HCT116 (cell line): ENCODE measurements at regions not wholly inside any gene's neighbourhood (a gene's known extent, or its start where the extent isn't known, plus 50 kb on each side); places are given as distances from the start of the nearest gene placed in this dataset.

Source experiments
- ATAC-seq: fragments of 200-7000 bp; cut with Tn5 transposase; 2 replicates; pipeline ENCODE4 v1.9.1; 2020; ENCODE audit warnings: mild to moderate bottlenecking, moderate library complexity
- BruUV-seq: library from RNA; stranded (reverse); fragments of 400-500 nt; replicated peaks from 2 replicates; lab custom pipeline; 2021; lab: Mats Ljungman, UMichigan
- CTCF ChIA-PET: fragments of 300-600 bp; sonication (Branson Sonifier 250); formaldehyde crosslinking; loops from one replicate; lab custom pipeline; 2021; ENCODE audit warnings: antibody characterized with exemption; lab: Charles Lee
- POLR2A ChIA-PET: fragments of 300-600, 350-600 bp; sonication (Branson Sonifier 250); formaldehyde crosslinking; loops from one replicate; lab custom pipeline; 2021; ENCODE audit warnings: antibody characterized with exemption; lab: Charles Lee
- RAD21 ChIA-PET, 2 experiments: fragments of 300-600 bp; sonication (Branson Sonifier 250); formaldehyde crosslinking; loops; one replicate each; lab custom pipeline; 2023; ENCODE audit warnings: low total read pairs in 2 of 2; ENCODE audit not compliant: uncharacterized antibody in 2 of 2, unreplicated experiment in 2 of 2, low non-redundant PET in 1 of 2; lab: Charles Lee
- DNase-seq: peaks from one replicate; pipeline ENCODE4 v3.0.0-alpha.2; 2010; ENCODE audit warnings: low read depth, low spot score
- H2AFZ ChIP-seq: fragments of 200-600 bp; shearing (Covaris generic), sonication (generic); 2 replicates; pipeline ENCODE4 v1.6.1; 2017; ENCODE audit warnings: low read depth, mixed run types, mixed read lengths, antibody characterized with exemption, low read length; ENCODE audit not compliant: poor library complexity, severe bottlenecking
- H3K27ac ChIP-seq: 2 replicates; pipeline ENCODE4 v1.5.1; 2012; ENCODE audit warnings: low read depth, low read length
- H3K27me3 ChIP-seq: fragments of 200-600 bp; sonication (generic); 2 replicates; pipeline ENCODE4 v1.6.1; 2016; ENCODE audit warnings: mixed run types, low read length, mixed read lengths; ENCODE audit not compliant: insufficient read depth
- H3K36me3 ChIP-seq, 2 experiments: fragments of 200-500 bp in 1 of 2; fragments of 200-600 bp in 1 of 2; sonication (Bioruptor generic) in 1 of 2; sonication (generic) in 1 of 2; 2 replicates each; pipeline versions ENCODE4 v1.5.1 to v1.6.1; 2014 to 2016; ENCODE audit warnings: low read length in 2 of 2, inconsistent platforms in 1 of 2, mixed read lengths in 1 of 2, mixed run types in 1 of 2; ENCODE audit not compliant: insufficient read depth in 2 of 2, control insufficient read depth in 1 of 2
- H3K4me1 ChIP-seq, 2 experiments: fragments of 200-600 bp in 1 of 2; sonication (generic) in 1 of 2; 2 replicates each; pipeline versions ENCODE4 v1.5.1 to v1.6.1; 2012 to 2017; ENCODE audit warnings: low read length in 2 of 2, inconsistent platforms in 1 of 2, mild to moderate bottlenecking in 1 of 2, mixed read lengths in 1 of 2, mixed run types in 1 of 2, moderate library complexity in 1 of 2; ENCODE audit not compliant: insufficient read depth in 2 of 2, control insufficient read depth in 1 of 2
- H3K4me2 ChIP-seq: fragments of 200-600 bp; sonication (generic); 2 replicates; pipeline ENCODE4 v1.6.1; 2017; ENCODE audit warnings: mixed run types, low read length, mixed read lengths
- H3K4me3 ChIP-seq, 2 experiments: fragments of 200-600 bp in 1 of 2; sonication (generic) in 1 of 2; replicated peaks in 1 of 2; 2 replicates each; pipeline ENCODE4 v1.5.1; 2011 to 2016; ENCODE audit warnings: low read length in 2 of 2, control low read depth in 1 of 2, low read depth in 1 of 2, mild to moderate bottlenecking in 1 of 2, mixed read lengths in 1 of 2, mixed run types in 1 of 2
- H3K79me2 ChIP-seq: fragments of 200-600 bp; sonication (generic); 2 replicates; pipeline ENCODE4 v1.6.1; 2017; ENCODE audit warnings: mild to moderate bottlenecking, mixed run types, low read length, moderate library complexity, mixed read lengths; ENCODE audit not compliant: insufficient read depth
- H3K9ac ChIP-seq: fragments of 200-600 bp; sonication (generic); 2 replicates; pipeline ENCODE4 v1.6.1; 2016; ENCODE audit warnings: low read length, mixed read lengths
- H3K9me2 ChIP-seq: fragments of 200-600 bp; sonication (generic), shearing (Covaris generic); 2 replicates; pipeline ENCODE4 v1.6.1; 2017; ENCODE audit warnings: mixed run types, mild to moderate bottlenecking, moderate library complexity; ENCODE audit not compliant: insufficient read depth
- H3K9me3 ChIP-seq, 2 experiments: fragments of 200-500 bp in 1 of 2; fragments of 200-600 bp in 1 of 2; sonication (Bioruptor generic) in 1 of 2; sonication (generic) in 1 of 2; 2 replicates each; pipeline ENCODE4 v1.6.1; 2014 to 2017; ENCODE audit warnings: low read length in 2 of 2, mixed read lengths in 2 of 2, inconsistent platforms in 1 of 2, low read depth in 1 of 2, mild to moderate bottlenecking in 1 of 2, mixed run types in 1 of 2, moderate library complexity in 1 of 2; ENCODE audit not compliant: control insufficient read depth in 1 of 2, insufficient read depth in 1 of 2
- H4K20me1 ChIP-seq: fragments of 200-600 bp; sonication (generic), shearing (Covaris generic); 2 replicates; pipeline ENCODE4 v1.6.1; 2017; ENCODE audit warnings: mixed run types, mild to moderate bottlenecking, moderate library complexity; ENCODE audit not compliant: insufficient read depth
- CBX3 ChIP-seq: IDR thresholded peaks from 2 replicates; pipeline ENCODE4 v1.6.1; 2012; ENCODE audit warnings: low read depth
- CEBPB ChIP-seq: IDR thresholded peaks from 2 replicates; pipeline ENCODE4 v1.6.1; 2012; ENCODE audit warnings: low read depth
- EGR1 ChIP-seq: IDR thresholded peaks from 2 replicates; pipeline ENCODE4 v1.6.1; 2012; ENCODE audit warnings: low read depth
- ELF1 ChIP-seq: IDR thresholded peaks from 2 replicates; pipeline ENCODE4 v1.6.1; 2012; ENCODE audit warnings: low read depth, borderline replicate concordance
- EZH2 ChIP-seq: fragments of 200-600 bp; sonication (generic); IDR thresholded peaks from 2 replicates; pipeline ENCODE4 v1.6.1; 2017; ENCODE audit warnings: antibody characterized with exemption, mixed run types
- EZH2phosphoT487 ChIP-seq: fragments of 200-600 bp; IDR thresholded peaks from 2 replicates; pipeline ENCODE4 v1.6.1; 2018; ENCODE audit warnings: antibody characterized with exemption, borderline replicate concordance
- FOSL1 ChIP-seq: IDR thresholded peaks from 2 replicates; pipeline ENCODE4 v1.6.1; 2012; ENCODE audit warnings: low read depth
- JUND ChIP-seq: IDR thresholded peaks from 2 replicates; pipeline ENCODE4 v1.6.1; 2012
- POLR2A ChIP-seq: IDR thresholded peaks from 2 replicates; pipeline ENCODE4 v1.7.0; 2011; ENCODE audit warnings: borderline replicate concordance; ENCODE audit not compliant: insufficient read depth, insufficient read length; ENCODE audit errors: extremely low read depth
- RAD21 ChIP-seq: IDR thresholded peaks from 2 replicates; pipeline ENCODE4 v1.6.1; 2012; ENCODE audit warnings: low read depth, mild to moderate bottlenecking
- SIN3A ChIP-seq: IDR thresholded peaks from 2 replicates; pipeline ENCODE4 v1.6.1; 2012; ENCODE audit warnings: low read depth
- YY1 ChIP-seq: IDR thresholded peaks from 2 replicates; pipeline ENCODE4 v1.6.1; 2011; ENCODE audit warnings: low read length, low read depth, moderate library complexity, mild to moderate bottlenecking; ENCODE audit not compliant: insufficient replicate concordance; ENCODE audit errors: extremely low read depth
- ZFX ChIP-seq: fragments of 450-650 bp; IDR thresholded peaks from 2 replicates; pipeline ENCODE4 v1.6.1; 2017
- intact Hi-C: fragments of 100-400 bp; cut with micrococcal nuclease; formaldehyde crosslinking; loops from 2 replicates; pipeline ENCODE4 v1.10.0; 2022
- TF ChIP-seq, protein P1 (sequence below): IDR thresholded peaks from 2 replicates; pipeline ENCODE4 v1.6.1; 2012; ENCODE audit warnings: low read depth
- TF ChIP-seq, protein P2 (sequence below), 3 experiments: fragments of 200-600 bp in 1 of 3; sonication (generic) in 1 of 3; IDR thresholded peaks in 2 of 3; conservative IDR thresholded peaks in 1 of 3; 2 replicates each; pipeline ENCODE4 v1.5.1; 2012 to 2017; ENCODE audit warnings: low read depth in 2 of 3, low read length in 2 of 3, antibody characterized with exemption in 1 of 3, borderline replicate concordance in 1 of 3, control low read depth in 1 of 3, mild to moderate bottlenecking in 1 of 3, mixed read lengths in 1 of 3, mixed run types in 1 of 3, moderate library complexity in 1 of 3; ENCODE audit not compliant: insufficient read depth in 1 of 3

DNA sequence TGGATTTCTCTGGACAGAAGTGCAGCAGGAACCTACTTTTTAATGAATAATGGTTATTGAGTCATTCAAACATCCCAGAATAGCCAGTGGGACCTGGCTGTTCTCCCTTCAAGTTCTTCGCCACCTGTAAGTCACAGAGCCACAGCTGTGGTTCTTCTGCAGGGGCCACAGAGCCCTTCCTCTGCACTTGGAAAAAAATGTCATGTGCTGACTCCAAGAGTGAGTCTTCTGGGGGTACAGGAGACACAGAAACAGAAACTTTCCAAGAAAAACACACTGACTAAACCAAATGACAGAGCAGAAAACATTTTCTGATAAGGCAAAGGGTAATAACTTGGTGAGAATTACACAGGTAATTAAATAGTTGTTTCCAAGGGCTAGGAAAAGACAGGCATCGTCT, 68.7 kb upstream of the FN1 start (continued):
- TF ChIP-seq, protein P1, sequence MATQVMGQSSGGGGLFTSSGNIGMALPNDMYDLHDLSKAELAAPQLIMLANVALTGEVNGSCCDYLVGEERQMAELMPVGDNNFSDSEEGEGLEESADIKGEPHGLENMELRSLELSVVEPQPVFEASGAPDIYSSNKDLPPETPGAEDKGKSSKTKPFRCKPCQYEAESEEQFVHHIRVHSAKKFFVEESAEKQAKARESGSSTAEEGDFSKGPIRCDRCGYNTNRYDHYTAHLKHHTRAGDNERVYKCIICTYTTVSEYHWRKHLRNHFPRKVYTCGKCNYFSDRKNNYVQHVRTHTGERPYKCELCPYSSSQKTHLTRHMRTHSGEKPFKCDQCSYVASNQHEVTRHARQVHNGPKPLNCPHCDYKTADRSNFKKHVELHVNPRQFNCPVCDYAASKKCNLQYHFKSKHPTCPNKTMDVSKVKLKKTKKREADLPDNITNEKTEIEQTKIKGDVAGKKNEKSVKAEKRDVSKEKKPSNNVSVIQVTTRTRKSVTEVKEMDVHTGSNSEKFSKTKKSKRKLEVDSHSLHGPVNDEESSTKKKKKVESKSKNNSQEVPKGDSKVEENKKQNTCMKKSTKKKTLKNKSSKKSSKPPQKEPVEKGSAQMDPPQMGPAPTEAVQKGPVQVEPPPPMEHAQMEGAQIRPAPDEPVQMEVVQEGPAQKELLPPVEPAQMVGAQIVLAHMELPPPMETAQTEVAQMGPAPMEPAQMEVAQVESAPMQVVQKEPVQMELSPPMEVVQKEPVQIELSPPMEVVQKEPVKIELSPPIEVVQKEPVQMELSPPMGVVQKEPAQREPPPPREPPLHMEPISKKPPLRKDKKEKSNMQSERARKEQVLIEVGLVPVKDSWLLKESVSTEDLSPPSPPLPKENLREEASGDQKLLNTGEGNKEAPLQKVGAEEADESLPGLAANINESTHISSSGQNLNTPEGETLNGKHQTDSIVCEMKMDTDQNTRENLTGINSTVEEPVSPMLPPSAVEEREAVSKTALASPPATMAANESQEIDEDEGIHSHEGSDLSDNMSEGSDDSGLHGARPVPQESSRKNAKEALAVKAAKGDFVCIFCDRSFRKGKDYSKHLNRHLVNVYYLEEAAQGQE, result no peak
- TF ChIP-seq ELF1 (no peak), EZH2phosphoT487 (no peak)

DNA sequence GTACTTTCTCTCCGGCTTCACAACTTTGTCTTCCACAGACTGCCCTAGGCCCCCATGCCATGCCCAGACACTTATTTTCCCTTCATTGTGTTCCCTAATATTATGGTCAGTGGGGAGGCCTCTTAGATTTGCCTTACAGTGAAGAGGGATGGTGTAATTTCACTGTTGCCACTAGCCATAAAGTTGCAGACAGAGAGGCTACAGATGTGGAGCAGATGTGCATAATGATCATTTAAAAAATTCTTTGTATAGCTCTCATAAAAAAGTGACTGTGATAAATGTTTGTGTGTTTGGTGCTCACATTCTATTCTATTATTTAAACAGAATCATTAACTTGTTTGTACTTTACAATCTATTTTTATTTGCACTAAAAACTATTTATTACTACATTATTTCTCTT, 67.5 kb upstream of the FN1 start:
- BruUV-seq, result no TSS peak
- RAD21 ChIA-PET, result no interaction called here
- no peak overlapping the region for H3K4me3 ChIP-seq
- no peaks in the 10 kb centered on the region for H3K79me2 ChIP-seq
- H2AFZ ChIP-seq, result no peak overlapping the region
- H3K4me1 ChIP-seq, result no peaks in the 10 kb centered on the region
- DNase-seq (no peak), ATAC-seq (no peak)
- H3K9ac ChIP-seq, result no peak overlapping the region
- H4K20me1 ChIP-seq, result no peaks in the 10 kb centered on the region
- CTCF ChIA-PET, result no interaction called here
- H3K9me2 ChIP-seq, result no peaks in the 10 kb centered on the region
- no peaks in the 10 kb centered on the region for H3K36me3 ChIP-seq
- H3K27me3 ChIP-seq, result no peaks in the 10 kb centered on the region
- H3K27ac ChIP-seq, result no peak overlapping the region
- POLR2A ChIA-PET, result no interaction called here
- intact Hi-C loops, result no loop called here
- no peak overlapping the region for H3K4me2 ChIP-seq
- no peaks in the 10 kb centered on the region for H3K9me3 ChIP-seq
- TF ChIP-seq YY1 (no peak), POLR2A (no peak), FOSL1 (no peak), RAD21 (no peak), ZFX (no peak), JUND (no peak), CBX3 (no peak), CEBPB (no peak), EZH2 (no peak), EGR1 (no peak), SIN3A (no peak)
- TF ChIP-seq, protein P1, result no peak
- TF ChIP-seq, protein P2, sequence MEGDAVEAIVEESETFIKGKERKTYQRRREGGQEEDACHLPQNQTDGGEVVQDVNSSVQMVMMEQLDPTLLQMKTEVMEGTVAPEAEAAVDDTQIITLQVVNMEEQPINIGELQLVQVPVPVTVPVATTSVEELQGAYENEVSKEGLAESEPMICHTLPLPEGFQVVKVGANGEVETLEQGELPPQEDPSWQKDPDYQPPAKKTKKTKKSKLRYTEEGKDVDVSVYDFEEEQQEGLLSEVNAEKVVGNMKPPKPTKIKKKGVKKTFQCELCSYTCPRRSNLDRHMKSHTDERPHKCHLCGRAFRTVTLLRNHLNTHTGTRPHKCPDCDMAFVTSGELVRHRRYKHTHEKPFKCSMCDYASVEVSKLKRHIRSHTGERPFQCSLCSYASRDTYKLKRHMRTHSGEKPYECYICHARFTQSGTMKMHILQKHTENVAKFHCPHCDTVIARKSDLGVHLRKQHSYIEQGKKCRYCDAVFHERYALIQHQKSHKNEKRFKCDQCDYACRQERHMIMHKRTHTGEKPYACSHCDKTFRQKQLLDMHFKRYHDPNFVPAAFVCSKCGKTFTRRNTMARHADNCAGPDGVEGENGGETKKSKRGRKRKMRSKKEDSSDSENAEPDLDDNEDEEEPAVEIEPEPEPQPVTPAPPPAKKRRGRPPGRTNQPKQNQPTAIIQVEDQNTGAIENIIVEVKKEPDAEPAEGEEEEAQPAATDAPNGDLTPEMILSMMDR (IDR thresholded peaks at IDR 0.05 in 2 of 3, conservative IDR thresholded peaks at IDR 0.05 in 1 of 3; ENCODE audit: borderline replicate concordance in 1 of 3, insufficient read depth in 1 of 3, low read depth in 2 of 3, low read length in 2 of 3), result no peak
